Ishikawa (cell line): ENCODE measurements at regions not wholly inside any gene's neighbourhood (a gene's known extent, or its start where the extent isn't known, plus 50 kb on each side); places are given as distances from the start of the nearest gene placed in this dataset.

Experiments used
- CEBPB ChIP-seq: IDR thresholded peaks from 2 replicates; pipeline ENCODE4 v1.6.1; 2012
- CREB1 ChIP-seq: IDR thresholded peaks from 2 replicates; pipeline ENCODE4 v1.6.1; 2012; ENCODE audit warnings: low read depth
- EGR1 ChIP-seq: IDR thresholded peaks from 2 replicates; pipeline ENCODE4 v1.6.1; 2012
- EP300 ChIP-seq: IDR thresholded peaks from 2 replicates; pipeline ENCODE4 v1.6.1; 2012; ENCODE audit warnings: borderline replicate concordance
- FOXM1 ChIP-seq: IDR thresholded peaks from 2 replicates; pipeline ENCODE4 v1.6.1; 2012; ENCODE audit warnings: low read depth, borderline replicate concordance
- MAX ChIP-seq: IDR thresholded peaks from 2 replicates; pipeline ENCODE4 v1.6.1; 2012
- NFIC ChIP-seq: IDR thresholded peaks from 2 replicates; pipeline ENCODE4 v1.6.1; 2012
- RAD21 ChIP-seq: IDR thresholded peaks from 2 replicates; pipeline ENCODE4 v1.6.1; 2012; ENCODE audit warnings: low read depth
- REST ChIP-seq: IDR thresholded peaks from 2 replicates; pipeline ENCODE4 v1.6.1; 2012; ENCODE audit warnings: low read depth, mild to moderate bottlenecking
- TAF1 ChIP-seq: IDR thresholded peaks from 2 replicates; pipeline ENCODE4 v1.6.1; 2012; ENCODE audit warnings: low read depth, mild to moderate bottlenecking
- TCF12 ChIP-seq: IDR thresholded peaks from 2 replicates; pipeline ENCODE4 v1.6.1; 2012; ENCODE audit warnings: low read depth
- TEAD4 ChIP-seq: IDR thresholded peaks from 2 replicates; pipeline ENCODE4 v1.6.1; 2012
- USF1 ChIP-seq: IDR thresholded peaks from 2 replicates; pipeline ENCODE4 v1.6.1; 2012
- YY1 ChIP-seq: IDR thresholded peaks from 2 replicates; pipeline ENCODE4 v1.6.1; 2012; ENCODE audit warnings: low read depth
- ZBTB7A ChIP-seq: IDR thresholded peaks from 2 replicates; pipeline ENCODE4 v1.6.1; 2012; ENCODE audit warnings: low read depth

- TF ChIP-seq TCF12 (no peak), CREB1 (no peak), REST (no peak), RAD21 (no peak), ZBTB7A (no peak)
Measured at GRCh38 chr2:100749771-100750542, 70.0 kb upstream of the NPAS2 start.

- TF ChIP-seq NFIC: no peak
- peak; percentile 75 for TF ChIP-seq CEBPB
- TF ChIP-seq CREB1: no peak
Measured at GRCh38 chr2:100752628-100753333, 67.2 kb upstream of the NPAS2 start.

- no peak for TF ChIP-seq CREB1
Measured at GRCh38 chr2:100753444-100753843, 66.5 kb upstream of the NPAS2 start.

GRCh38 chr2:100753881-100754280 lies 66.1 kb upstream of the NPAS2 start:
- TF ChIP-seq NFIC: no peak
- TF ChIP-seq EGR1: no peak
- no peak for TF ChIP-seq EP300
- TF ChIP-seq MAX: no peak
- TF ChIP-seq USF1: no peak
- TF ChIP-seq REST: no peak
- no peak for TF ChIP-seq FOXM1
- TF ChIP-seq ZBTB7A: no peak

GRCh38 chr2:100754951-100755350 lies 65.0 kb upstream of the NPAS2 start:
- TF ChIP-seq USF1 (no peak), MAX (no peak), EGR1 (no peak), REST (no peak), CEBPB (no peak), YY1 (no peak), RAD21 (no peak), ZBTB7A (no peak), EP300 (no peak), NFIC (no peak)

- no peak for TF ChIP-seq REST
- TF ChIP-seq TCF12: no peak
- no peak for TF ChIP-seq TAF1
- TF ChIP-seq TEAD4: no peak
- TF ChIP-seq EP300: no peak
- TF ChIP-seq RAD21: no peak
- TF ChIP-seq USF1: no peak
- no peak for TF ChIP-seq NFIC
- no peak for TF ChIP-seq EGR1
- TF ChIP-seq YY1: no peak
- TF ChIP-seq MAX: no peak
- no peak for TF ChIP-seq CREB1
- no peak for TF ChIP-seq FOXM1
- TF ChIP-seq CEBPB: no peak
Measured at GRCh38 chr2:100755441-100755840, 64.5 kb upstream of the NPAS2 start.
